Jurkat, Clone E6-1 (cell line): ENCODE measurements at regions not wholly inside any gene's neighbourhood (a gene's known extent, or its start where the extent isn't known, plus 50 kb on each side); places are given as distances from the start of the nearest gene placed in this dataset.

Experiments used
- DNase-seq: peaks from one replicate; pipeline ENCODE4 v3.0.0-alpha.2; 2011; ENCODE audit warnings: low read depth, low spot score
- H3K4me3 ChIP-seq: 2 replicates; pipeline ENCODE4 v1.5.1; 2011; ENCODE audit warnings: mild to moderate bottlenecking, low read length, control low read depth, moderate library complexity

GRCh38 chr16:11465675-11466074 is 120.4 kb downstream of the RMI2 start:
- no peak overlapping the region for H3K4me3 ChIP-seq
- DNase-seq: no peak

GRCh38 chr16:11470676-11471415 is 115.9 kb downstream of the LITAF start:
- no peak for DNase-seq
- H3K4me3 ChIP-seq: no peak overlapping the region

GRCh38 chr16:11471548-11471947 is 115.2 kb downstream of the LITAF start:
- DNase-seq: no peak
- H3K4me3 ChIP-seq: no peak overlapping the region

- no peak for DNase-seq
- H3K4me3 ChIP-seq: no peak overlapping the region
These were observed 114.3 kb downstream of the LITAF start for GRCh38 chr16:11472410-11472809.

- DNase-seq: no peak
- no peak overlapping the region for H3K4me3 ChIP-seq
These were observed 113.9 kb downstream of the LITAF start for GRCh38 chr16:11472851-11473250.

GRCh38 chr16:11473728-11474127 is 113.0 kb downstream of the LITAF start:
- H3K4me3 ChIP-seq: no peak overlapping the region
- DNase-seq: no peak

- no peak for DNase-seq
- H3K4me3 ChIP-seq: no peak overlapping the region
These were observed 112.0 kb downstream of the LITAF start for GRCh38 chr16:11474617-11475291.

GRCh38 chr16:11475896-11476630 is 110.7 kb downstream of the LITAF start:
- H3K4me3 ChIP-seq: no peak overlapping the region
- DNase-seq: no peak

- H3K4me3 ChIP-seq: no peak overlapping the region
- DNase-seq: no peak
These were observed 110.0 kb downstream of the LITAF start for GRCh38 chr16:11476676-11477075.

- H3K4me3 ChIP-seq: no peak overlapping the region
- DNase-seq: no peak
These were observed 108.1 kb downstream of the LITAF start for GRCh38 chr16:11478431-11479119.

- H3K4me3 ChIP-seq: no peak overlapping the region
These were observed 106.8 kb downstream of the LITAF start for GRCh38 chr16:11479916-11480315.

GRCh38 chr16:11480634-11481033 is 106.1 kb downstream of the LITAF start:
- DNase-seq: no peak
- no peak overlapping the region for H3K4me3 ChIP-seq

More at GRCh38 chr16:11479916-11480315, 106.8 kb downstream of the LITAF start:
- DNase-seq: no peak

GRCh38 chr16:11481987-11482386 is 104.7 kb downstream of the LITAF start:
- no peak for DNase-seq
- no peak overlapping the region for H3K4me3 ChIP-seq

- DNase-seq: no peak
- no peak overlapping the region for H3K4me3 ChIP-seq
These were observed 103.6 kb downstream of the LITAF start for GRCh38 chr16:11482946-11483748.

- DNase-seq: no peak
- no peak overlapping the region for H3K4me3 ChIP-seq
These were observed 101.9 kb downstream of the LITAF start for GRCh38 chr16:11484691-11485258.

GRCh38 chr16:11485676-11486075 is 101.0 kb downstream of the LITAF start:
- no peak overlapping the region for H3K4me3 ChIP-seq
- no peak for DNase-seq

- DNase-seq: no peak
- H3K4me3 ChIP-seq: no peak overlapping the region
These were observed 99.4 kb downstream of the LITAF start for GRCh38 chr16:11487289-11487688.

- H3K4me3 ChIP-seq: no peak overlapping the region
- no peak for DNase-seq
These were observed 98.4 kb downstream of the LITAF start for GRCh38 chr16:11488304-11488703.
